ENCODE measurements at regions not wholly inside any gene's neighbourhood (a gene's known extent, or its start where the extent isn't known, plus 50 kb on each side); places are given as distances from the start of the nearest gene placed in this dataset.

DNA sequence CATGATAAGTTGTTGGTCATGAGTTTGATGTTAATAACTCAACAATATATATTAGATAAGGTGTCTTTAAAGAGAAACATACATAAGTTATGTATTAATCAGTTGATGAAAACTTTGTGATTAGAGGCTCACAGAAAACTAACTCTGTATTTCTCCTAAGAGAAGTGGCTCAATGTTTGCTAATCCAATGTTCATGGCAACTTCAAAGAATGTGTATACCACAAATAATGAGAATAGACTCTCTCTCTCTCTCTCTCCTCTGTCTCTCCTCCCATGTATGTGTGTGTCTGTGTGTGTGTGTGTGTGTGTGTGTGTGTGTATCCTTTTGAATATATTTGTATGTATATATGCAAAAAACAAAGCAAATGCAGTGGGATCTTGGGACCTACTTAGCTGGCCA, 1304.9 kb downstream of the MRPL39 start:
- Mint-ChIP-seq H3K9me3 (no peaks in the 10 kb centered on the region), H3K27ac (no peak overlapping the region), H3K27me3 (no peaks in the 10 kb centered on the region), H3K36me3 (ENCODE audit: low read depth) (no peaks in the 10 kb centered on the region), H3K4me1 (peaks cover 2% of the 10 kb centered on the region), H3K4me3 (no peak overlapping the region)
- ChIA-PET POLR2A (no interaction called here), CTCF (no interaction called here)
- DNase-seq, result no peak

- CTCF ChIA-PET, result no interaction called here
- H3K4me1 Mint-ChIP-seq, result no peaks in the 10 kb centered on the region
- DNase-seq, result no peak
- H3K9me3 Mint-ChIP-seq, result no peaks in the 10 kb centered on the region
- no peaks in the 10 kb centered on the region for H3K36me3 Mint-ChIP-seq (ENCODE audit: low read depth)
- H3K27me3 Mint-ChIP-seq, result no peaks in the 10 kb centered on the region
- POLR2A ChIA-PET, result no interaction called here
- H3K4me3 Mint-ChIP-seq, result no peak overlapping the region
- H3K27ac Mint-ChIP-seq, result no peak overlapping the region
Measured at GRCh38 chr21:24298040-24298439, 1309.2 kb downstream of the MRPL39 start.

DNA sequence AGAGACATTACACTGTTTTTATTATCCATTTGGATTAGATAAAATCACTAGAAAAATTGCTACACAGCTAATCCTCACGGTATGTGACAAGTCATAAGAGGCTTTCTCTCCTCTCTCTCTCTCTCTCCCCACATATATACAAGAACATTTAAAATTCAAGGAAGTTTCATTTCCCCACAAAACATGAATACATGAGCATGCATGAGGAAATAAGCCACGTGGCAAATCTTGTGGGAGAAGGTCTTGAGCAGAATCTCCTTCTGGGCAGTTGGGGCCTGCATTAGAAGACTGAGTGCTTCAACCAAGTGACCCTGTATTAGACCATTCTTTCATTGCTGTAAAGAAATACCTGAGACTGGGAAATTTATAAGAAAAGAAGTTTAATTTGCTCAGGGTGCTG, 1313.1 kb downstream of the MRPL39 start:
- ChIA-PET POLR2A (no interaction called here), CTCF (no interaction called here)
- peaks cover 7% of the 10 kb centered on the region for H3K4me1 Mint-ChIP-seq
- no peak for DNase-seq
- H3K4me3 Mint-ChIP-seq, result no peak overlapping the region
- no peaks in the 10 kb centered on the region for H3K9me3 Mint-ChIP-seq
- H3K27me3 Mint-ChIP-seq, result no peaks in the 10 kb centered on the region
- H3K36me3 Mint-ChIP-seq (ENCODE audit: low read depth), result no peaks in the 10 kb centered on the region
- H3K27ac Mint-ChIP-seq, result no peak overlapping the region

DNA sequence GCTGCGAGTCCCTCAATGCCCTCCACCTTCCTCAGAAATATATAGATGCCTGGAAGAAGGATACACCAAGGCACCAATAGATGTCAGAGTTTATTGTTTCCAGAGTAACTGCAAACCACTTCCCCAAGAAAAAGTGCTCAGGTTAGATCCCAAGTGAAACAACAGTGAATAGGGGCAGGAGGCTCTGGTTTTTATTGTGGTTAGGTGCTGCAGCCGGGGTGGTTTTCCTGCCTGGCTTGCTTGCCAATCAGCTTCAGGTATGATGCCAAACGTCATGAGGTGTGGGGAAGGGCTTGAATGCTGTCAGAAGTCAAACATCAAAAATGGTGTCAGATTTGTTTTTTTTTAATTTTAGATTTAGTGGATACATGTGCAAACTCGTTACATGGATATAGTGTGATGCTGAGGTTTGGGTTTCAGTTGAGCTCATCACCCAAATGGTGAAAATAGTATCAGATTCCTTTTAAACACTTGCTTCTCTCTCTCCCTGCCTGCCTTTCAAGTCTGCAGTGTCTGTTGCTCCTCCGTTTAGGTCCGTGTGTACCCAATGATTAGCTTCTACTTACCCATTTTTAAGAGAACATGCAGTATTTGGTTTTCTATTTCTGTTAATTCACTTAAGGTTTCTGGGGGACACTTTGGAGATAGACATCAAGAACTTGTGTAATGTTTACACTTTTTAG, 1317.0 kb downstream of the MRPL39 start:
- Mint-ChIP-seq H3K27me3 (no peaks in the 10 kb centered on the region), H3K4me3 (peak overlapping the region; percentile 64), H3K4me1 (peaks cover 7% of the 10 kb centered on the region), H3K36me3 (ENCODE audit: low read depth) (no peaks in the 10 kb centered on the region), H3K27ac (peak overlapping the region; percentile 77), H3K9me3 (no peaks in the 10 kb centered on the region)
- ChIA-PET CTCF (no interaction called here), POLR2A (no interaction called here)
- peak; percentile 71 for DNase-seq

DNA sequence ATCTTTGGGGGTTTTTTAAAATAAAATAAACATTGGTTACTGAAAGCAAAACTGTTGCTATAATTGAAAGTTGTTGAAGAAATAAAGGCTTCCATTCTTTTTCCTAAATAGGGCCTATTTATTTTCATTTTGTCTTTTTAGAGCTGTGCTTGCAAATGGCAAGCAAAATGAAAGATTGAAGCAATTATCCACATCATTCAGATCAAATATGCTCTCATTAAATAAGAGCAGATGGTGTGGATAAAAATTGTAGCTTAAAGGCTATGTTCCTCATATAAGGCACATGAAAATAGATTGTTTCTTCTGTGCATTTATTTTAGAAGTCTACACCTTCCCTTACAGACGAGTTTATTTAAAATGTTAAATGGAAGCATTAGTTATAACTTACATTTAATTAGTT, 1317.7 kb downstream of the MRPL39 start:
- H3K27me3 Mint-ChIP-seq, result no peaks in the 10 kb centered on the region
- no peaks in the 10 kb centered on the region for H3K9me3 Mint-ChIP-seq
- ChIA-PET POLR2A (no interaction called here), CTCF (no interaction called here)
- H3K4me3 Mint-ChIP-seq, result no peak overlapping the region
- H3K27ac Mint-ChIP-seq, result no peak overlapping the region
- H3K36me3 Mint-ChIP-seq (ENCODE audit: low read depth), result no peaks in the 10 kb centered on the region
- no peak for DNase-seq
- peaks cover 7% of the 10 kb centered on the region for H3K4me1 Mint-ChIP-seq

DNA sequence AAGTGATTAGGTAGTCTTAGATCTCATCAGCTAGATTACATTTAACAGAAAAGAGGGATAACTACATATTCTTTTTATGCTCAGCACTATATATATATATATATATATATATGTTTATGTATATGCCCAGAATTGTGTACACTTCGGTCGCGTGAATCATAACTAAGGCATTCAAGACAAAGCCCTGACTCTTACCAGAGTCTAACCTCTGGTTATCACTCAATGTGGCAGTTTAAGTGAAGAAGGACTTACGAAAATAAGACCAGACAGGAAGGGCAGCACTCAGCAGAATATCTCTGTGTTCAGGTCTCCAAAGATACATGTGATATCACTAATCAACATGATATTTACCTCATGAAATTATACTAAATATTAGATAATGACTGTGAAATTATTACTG, 1326.7 kb downstream of the MRPL39 start:
- Mint-ChIP-seq H3K4me1 (no peaks in the 10 kb centered on the region), H3K9me3 (no peaks in the 10 kb centered on the region), H3K36me3 (ENCODE audit: low read depth) (no peaks in the 10 kb centered on the region), H3K4me3 (no peak overlapping the region), H3K27ac (no peak overlapping the region), H3K27me3 (no peaks in the 10 kb centered on the region)
- no peak for DNase-seq
- ChIA-PET CTCF (no interaction called here), POLR2A (no interaction called here)

DNA sequence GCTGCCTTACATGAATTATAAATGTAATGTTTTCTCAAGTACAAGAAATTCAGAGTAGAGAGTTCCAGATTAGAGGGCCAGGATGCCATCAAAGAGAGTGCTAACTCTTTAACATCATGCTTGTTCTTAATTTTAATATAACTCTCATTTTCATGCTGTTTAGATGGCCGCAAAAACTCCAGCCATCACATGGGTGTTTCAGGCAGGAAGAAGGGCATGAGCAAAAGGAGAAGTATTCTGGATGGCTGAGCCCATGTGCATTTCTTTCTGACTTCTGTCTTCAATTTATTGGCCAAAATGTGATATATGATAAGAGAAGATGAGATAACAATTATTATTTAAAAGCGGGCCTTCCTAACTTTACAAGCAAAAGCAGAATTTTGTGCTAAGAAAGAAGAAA, 1328.6 kb downstream of the MRPL39 start:
- no peak overlapping the region for H3K27ac Mint-ChIP-seq
- ChIA-PET CTCF (no interaction called here), POLR2A (no interaction called here)
- no peaks in the 10 kb centered on the region for H3K4me1 Mint-ChIP-seq
- no peaks in the 10 kb centered on the region for H3K36me3 Mint-ChIP-seq (ENCODE audit: low read depth)
- no peak for DNase-seq
- no peaks in the 10 kb centered on the region for H3K27me3 Mint-ChIP-seq
- no peak overlapping the region for H3K4me3 Mint-ChIP-seq
- no peaks in the 10 kb centered on the region for H3K9me3 Mint-ChIP-seq

DNA sequence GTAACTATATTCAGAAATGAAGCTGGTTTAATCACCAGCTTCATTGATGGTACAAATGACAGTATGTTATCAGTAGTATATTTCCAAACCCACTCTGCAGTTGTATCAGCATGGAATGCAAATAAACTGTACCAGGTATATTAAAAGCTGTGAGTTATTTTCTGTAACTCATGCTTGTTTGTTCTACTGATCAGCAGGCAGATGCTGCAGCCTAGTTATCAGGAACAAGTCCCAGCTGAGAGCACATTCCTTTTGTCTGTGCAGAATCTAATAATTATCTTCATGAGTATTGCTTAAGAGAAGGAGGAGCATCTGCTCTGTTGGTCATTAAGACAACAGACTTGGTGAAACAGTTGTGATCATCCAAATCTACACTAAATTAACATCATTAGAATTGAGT, 1331.1 kb downstream of the MRPL39 start:
- ChIA-PET CTCF (no interaction called here), POLR2A (no interaction called here)
- no peak for DNase-seq
- H3K4me1 Mint-ChIP-seq, result no peaks in the 10 kb centered on the region
- no peak overlapping the region for H3K4me3 Mint-ChIP-seq
- no peaks in the 10 kb centered on the region for H3K36me3 Mint-ChIP-seq (ENCODE audit: low read depth)
- H3K27ac Mint-ChIP-seq, result no peak overlapping the region
- H3K9me3 Mint-ChIP-seq, result no peaks in the 10 kb centered on the region
- no peaks in the 10 kb centered on the region for H3K27me3 Mint-ChIP-seq

GRCh38 chr21:24275616-24276015, 1331.7 kb downstream of the MRPL39 start:
- CTCF ChIA-PET, result no interaction called here
- POLR2A ChIA-PET, result no interaction called here
- H3K4me1 Mint-ChIP-seq, result no peaks in the 10 kb centered on the region
- DNase-seq, result no peak
- H3K4me3 Mint-ChIP-seq, result no peak overlapping the region
- H3K27ac Mint-ChIP-seq, result no peak overlapping the region
- no peaks in the 10 kb centered on the region for H3K27me3 Mint-ChIP-seq
- no peaks in the 10 kb centered on the region for H3K9me3 Mint-ChIP-seq
- no peaks in the 10 kb centered on the region for H3K36me3 Mint-ChIP-seq (ENCODE audit: low read depth)

DNA sequence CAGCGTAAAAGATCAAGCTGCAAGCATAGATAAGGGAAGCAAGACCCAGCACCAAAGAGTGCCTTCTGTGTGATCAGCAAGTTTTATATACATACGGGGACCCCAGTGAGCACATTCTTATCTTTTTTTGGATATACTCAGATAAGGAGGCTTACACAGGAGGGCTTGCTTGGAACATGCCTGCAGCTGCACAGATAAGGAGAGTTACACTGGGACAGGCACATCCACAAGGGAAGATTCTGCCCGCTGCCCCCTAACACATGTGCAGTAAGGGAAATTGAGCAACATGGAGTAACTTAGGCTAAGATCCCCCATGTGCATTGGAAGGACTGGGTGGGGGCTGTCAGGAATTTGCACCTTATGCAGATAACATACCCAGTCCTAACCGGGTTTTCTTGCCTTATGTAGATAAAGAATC, 1334.8 kb downstream of the MRPL39 start:
- DNase-seq, result no peak
- no peaks in the 10 kb centered on the region for H3K9me3 Mint-ChIP-seq
- no peaks in the 10 kb centered on the region for H3K36me3 Mint-ChIP-seq (ENCODE audit: low read depth)
- H3K27me3 Mint-ChIP-seq, result no peaks in the 10 kb centered on the region
- no peaks in the 10 kb centered on the region for H3K4me1 Mint-ChIP-seq
- CTCF ChIA-PET, result no interaction called here
- POLR2A ChIA-PET, result no interaction called here
- H3K4me3 Mint-ChIP-seq, result no peak overlapping the region
- no peak overlapping the region for H3K27ac Mint-ChIP-seq

DNA sequence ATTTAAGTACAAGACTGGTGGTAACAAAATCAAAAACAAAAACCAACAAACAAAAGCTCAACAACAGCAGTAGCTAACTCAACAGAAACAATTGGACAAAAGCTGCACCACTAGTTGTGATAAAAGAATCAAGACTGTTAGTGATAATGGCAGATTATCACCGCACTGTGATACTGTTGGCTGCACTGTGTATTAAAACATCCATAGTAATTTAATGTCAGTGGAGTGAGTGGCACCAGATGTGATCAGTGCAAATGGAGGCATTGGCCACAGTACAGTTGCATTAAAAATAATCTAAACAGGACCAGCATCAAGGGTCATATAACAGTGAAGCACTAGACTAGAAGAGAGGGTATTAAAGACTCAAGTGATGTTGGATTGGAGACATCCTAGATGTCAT, 1341.3 kb downstream of the MRPL39 start:
- CTCF ChIA-PET, result no interaction called here
- POLR2A ChIA-PET, result no interaction called here
- no peaks in the 10 kb centered on the region for H3K9me3 Mint-ChIP-seq
- DNase-seq, result no peak
- no peaks in the 10 kb centered on the region for H3K27me3 Mint-ChIP-seq
- H3K4me1 Mint-ChIP-seq, result no peaks in the 10 kb centered on the region
- H3K36me3 Mint-ChIP-seq (ENCODE audit: low read depth), result no peaks in the 10 kb centered on the region
- no peak overlapping the region for H3K4me3 Mint-ChIP-seq
- H3K27ac Mint-ChIP-seq, result no peak overlapping the region

GRCh38 chr21:24260751-24261150, 1346.5 kb downstream of the MRPL39 start:
- Mint-ChIP-seq H3K36me3 (ENCODE audit: low read depth) (no peaks in the 10 kb centered on the region), H3K4me1 (no peaks in the 10 kb centered on the region), H3K27ac (no peak overlapping the region), H3K27me3 (no peaks in the 10 kb centered on the region), H3K4me3 (no peak overlapping the region), H3K9me3 (no peaks in the 10 kb centered on the region)
- DNase-seq, result no peak
- ChIA-PET CTCF (no interaction called here), POLR2A (no interaction called here)

DNA sequence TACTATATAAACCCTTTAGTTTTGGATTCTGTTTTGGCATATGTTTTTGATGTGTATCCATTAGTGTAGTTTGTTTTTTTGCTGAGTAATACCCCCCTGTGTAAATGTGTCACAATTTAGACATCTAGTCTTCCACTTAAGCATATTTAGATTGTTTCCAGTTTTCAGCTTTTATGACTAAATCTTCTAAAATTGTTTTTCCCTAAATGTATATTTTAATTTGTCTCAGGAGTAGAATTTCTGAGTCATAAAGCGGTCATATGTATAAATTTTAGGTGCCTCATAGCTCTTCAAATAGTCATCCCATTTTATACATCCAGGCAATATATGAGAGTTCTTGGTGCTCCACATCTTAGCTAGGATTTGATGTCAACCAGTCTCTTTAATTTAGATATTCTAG, 1348.0 kb downstream of the MRPL39 start:
- POLR2A ChIA-PET, result no interaction called here
- CTCF ChIA-PET, result no interaction called here
- no peaks in the 10 kb centered on the region for H3K27me3 Mint-ChIP-seq
- no peak overlapping the region for H3K4me3 Mint-ChIP-seq
- no peaks in the 10 kb centered on the region for H3K9me3 Mint-ChIP-seq
- no peaks in the 10 kb centered on the region for H3K4me1 Mint-ChIP-seq
- no peak for DNase-seq
- no peaks in the 10 kb centered on the region for H3K36me3 Mint-ChIP-seq (ENCODE audit: low read depth)
- no peak overlapping the region for H3K27ac Mint-ChIP-seq

DNA sequence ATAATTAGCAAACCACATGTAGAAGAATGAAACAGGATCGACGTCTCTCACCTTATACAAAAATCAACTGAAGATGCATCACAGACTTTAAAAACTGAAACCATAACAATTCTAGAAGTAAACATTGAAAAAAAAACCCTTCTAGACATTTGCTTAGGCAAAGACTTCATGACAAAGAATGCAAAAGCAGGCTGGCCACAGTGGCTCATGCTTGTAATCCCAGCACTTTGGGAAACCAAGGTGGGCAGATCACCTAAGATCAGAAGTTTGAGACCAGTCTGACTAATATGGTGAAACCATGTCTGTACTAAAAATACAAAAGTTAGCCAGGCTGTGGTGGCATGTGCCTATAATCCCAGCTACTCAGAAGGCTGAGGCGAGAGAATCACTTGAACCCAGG, 1351.7 kb downstream of the MRPL39 start:
- DNase-seq, result no peak
- Mint-ChIP-seq H3K9me3 (no peaks in the 10 kb centered on the region), H3K27ac (no peak overlapping the region), H3K4me1 (no peaks in the 10 kb centered on the region), H3K27me3 (no peaks in the 10 kb centered on the region), H3K4me3 (no peak overlapping the region), H3K36me3 (ENCODE audit: low read depth) (no peaks in the 10 kb centered on the region)
- POLR2A ChIA-PET, result no interaction called here
- CTCF ChIA-PET, result no interaction called here

DNA sequence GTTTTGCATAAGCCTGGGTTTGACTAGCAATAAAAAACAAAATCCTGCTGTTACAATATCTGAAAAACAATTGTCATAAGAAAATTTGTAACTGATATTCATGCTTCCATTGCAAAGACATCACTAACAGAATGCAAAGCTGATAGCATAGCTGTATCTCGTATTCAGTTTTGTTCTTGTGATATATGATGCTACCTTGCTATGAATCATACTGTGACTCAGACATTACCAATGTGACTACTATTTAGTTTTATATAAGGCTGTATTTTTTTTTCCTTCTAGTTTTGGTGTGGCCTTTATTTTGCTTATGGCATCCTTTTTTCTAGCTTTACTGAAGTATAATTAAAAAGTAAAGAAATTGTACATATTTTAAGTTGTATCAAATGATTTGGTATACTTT, 1381.8 kb downstream of the MRPL39 start:
- Mint-ChIP-seq H3K27me3 (no peaks in the 10 kb centered on the region), H3K27ac (no peak overlapping the region), H3K4me3 (no peak overlapping the region), H3K36me3 (ENCODE audit: low read depth) (no peaks in the 10 kb centered on the region), H3K4me1 (no peaks in the 10 kb centered on the region), H3K9me3 (no peaks in the 10 kb centered on the region)
- POLR2A ChIA-PET, result no interaction called here
- no peak for DNase-seq
- CTCF ChIA-PET, result no interaction called here

All from activated CD4-positive, alpha-beta T cell treated with anti-CD3 and anti-CD28 coated beads, Interleukin-2, amount 10 ng/mL, durations not matched to agents 7 days and 5 days (primary cell).